ENCODE measurements at regions not wholly inside any gene's neighbourhood (a gene's known extent, or its start where the extent isn't known, plus 50 kb on each side); places are given as distances from the start of the nearest gene placed in this dataset.
A peak's percentile ranks its signal among the peaks of the same experiment; 100 is the strongest.

DNA sequence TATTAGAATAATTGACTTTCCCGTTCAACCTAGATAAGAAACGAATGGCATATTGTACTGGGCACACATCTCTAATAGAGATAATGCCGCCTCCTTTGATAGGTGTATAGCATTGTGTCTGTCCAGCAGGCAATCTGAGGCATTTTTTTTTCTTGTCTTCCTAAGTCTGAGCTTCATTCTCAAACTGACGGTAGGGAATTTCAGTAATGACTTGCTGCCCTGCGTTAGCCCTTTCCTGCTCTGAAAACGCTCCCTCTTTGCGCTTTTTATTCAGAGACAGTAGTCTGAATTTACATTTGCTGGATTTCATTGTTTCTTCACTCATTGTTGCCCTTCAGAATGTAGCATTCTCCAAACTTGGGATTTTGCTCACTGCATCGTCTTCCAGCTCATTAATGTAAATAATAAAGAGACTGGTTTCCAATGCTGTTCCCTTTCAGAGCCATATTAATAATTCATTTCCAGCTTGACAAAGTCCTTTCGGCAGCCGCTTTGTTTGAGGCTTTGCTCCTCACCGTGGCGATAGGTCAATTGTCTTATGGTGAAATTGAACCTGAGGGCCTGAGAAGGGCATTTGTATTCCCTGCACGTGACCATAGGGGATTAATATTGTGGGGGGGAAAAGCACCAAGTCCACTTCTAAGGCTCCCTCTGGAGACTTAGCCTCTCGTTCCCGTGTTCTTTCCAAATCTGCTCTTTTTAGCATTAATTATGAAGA lies 412.1 kb downstream of the SMARCA1 start:
- Mint-ChIP-seq H3K4me3 (ENCODE audit: unreplicated experiment) (peak overlapping the region; percentile 34), H3K27ac (ENCODE audit: unreplicated experiment) (peak overlapping the region; percentile 33), H3K4me1 (ENCODE audit: low read depth, unreplicated experiment) (peaks cover 21% of the 10 kb centered on the region)

GRCh38 chrX:129108936-129109335 lies 414.4 kb downstream of the SMARCA1 start:
- no peaks in the 10 kb centered on the region for H3K9me3 Mint-ChIP-seq (ENCODE audit: unreplicated experiment)

More for the DNA sequence above, 412.1 kb downstream of the SMARCA1 start:
- peaks cover 2% of the 10 kb centered on the region for H3K27me3 Mint-ChIP-seq (ENCODE audit: unreplicated experiment)
- no peak for DNase-seq
- H3K9me3 Mint-ChIP-seq (ENCODE audit: unreplicated experiment), result no peaks in the 10 kb centered on the region
- no peaks in the 10 kb centered on the region for H3K36me3 Mint-ChIP-seq (ENCODE audit: unreplicated experiment)
- TF ChIP-seq CTCF (IDR thresholded peaks at IDR 0.05; ENCODE audit: partially characterized antibody, unreplicated experiment), result no peak

DNA sequence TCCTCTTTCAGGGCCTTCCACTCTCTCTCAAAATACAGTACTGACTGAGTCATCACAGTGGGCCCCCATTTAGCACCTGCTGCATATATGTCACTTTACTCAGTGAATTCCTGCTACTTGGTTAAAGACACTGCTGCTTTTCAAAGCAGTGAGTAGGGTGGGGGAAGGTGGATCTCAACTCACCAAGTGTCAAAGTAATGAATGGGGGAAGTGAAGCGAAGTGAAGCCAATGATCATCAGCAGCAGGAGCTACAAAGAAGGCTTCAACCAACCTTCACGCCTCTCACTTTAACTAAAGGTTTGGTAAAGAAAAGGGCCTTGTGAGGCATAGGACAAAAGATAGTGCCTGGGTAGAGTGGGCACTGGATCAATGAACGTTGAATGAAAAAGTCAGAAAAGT lies 424.1 kb downstream of the SMARCA1 start:
- H3K27me3 Mint-ChIP-seq (ENCODE audit: unreplicated experiment), result no peaks in the 10 kb centered on the region
- H3K4me3 Mint-ChIP-seq (ENCODE audit: unreplicated experiment), result no peak overlapping the region
- no peak for DNase-seq
- no peaks in the 10 kb centered on the region for H3K9me3 Mint-ChIP-seq (ENCODE audit: unreplicated experiment)
- no peak for TF ChIP-seq CTCF (IDR thresholded peaks at IDR 0.05; ENCODE audit: partially characterized antibody, unreplicated experiment)
- H3K4me1 Mint-ChIP-seq (ENCODE audit: low read depth, unreplicated experiment), result no peaks in the 10 kb centered on the region
- H3K27ac Mint-ChIP-seq (ENCODE audit: unreplicated experiment), result no peak overlapping the region
- no peaks in the 10 kb centered on the region for H3K36me3 Mint-ChIP-seq (ENCODE audit: unreplicated experiment)

More at GRCh38 chrX:129108936-129109335, 414.4 kb downstream of the SMARCA1 start:
- Mint-ChIP-seq H3K36me3 (ENCODE audit: unreplicated experiment) (no peaks in the 10 kb centered on the region), H3K4me3 (ENCODE audit: unreplicated experiment) (no peak overlapping the region), H3K27ac (ENCODE audit: unreplicated experiment) (no peak overlapping the region), H3K27me3 (ENCODE audit: unreplicated experiment) (peaks cover 4% of the 10 kb centered on the region), H3K4me1 (ENCODE audit: low read depth, unreplicated experiment) (peaks cover 19% of the 10 kb centered on the region)
- TF ChIP-seq CTCF (IDR thresholded peaks at IDR 0.05; ENCODE audit: partially characterized antibody, unreplicated experiment), result no peak
- DNase-seq, result no peak

- Mint-ChIP-seq H3K4me3 (ENCODE audit: unreplicated experiment) (no peak overlapping the region), H3K27ac (ENCODE audit: unreplicated experiment) (no peak overlapping the region), H3K36me3 (ENCODE audit: unreplicated experiment) (no peaks in the 10 kb centered on the region), H3K4me1 (ENCODE audit: low read depth, unreplicated experiment) (peaks cover 3% of the 10 kb centered on the region), H3K9me3 (ENCODE audit: unreplicated experiment) (no peaks in the 10 kb centered on the region), H3K27me3 (ENCODE audit: unreplicated experiment) (no peaks in the 10 kb centered on the region)
- no peak for DNase-seq
- no peak for TF ChIP-seq CTCF (IDR thresholded peaks at IDR 0.05; ENCODE audit: partially characterized antibody, unreplicated experiment)
Observed at GRCh38 chrX:129097668-129098067, 425.6 kb downstream of the SMARCA1 start.

- DNase-seq, result no peak
- H3K36me3 Mint-ChIP-seq (ENCODE audit: unreplicated experiment), result no peaks in the 10 kb centered on the region
- no peaks in the 10 kb centered on the region for H3K27me3 Mint-ChIP-seq (ENCODE audit: unreplicated experiment)
- H3K9me3 Mint-ChIP-seq (ENCODE audit: unreplicated experiment), result no peaks in the 10 kb centered on the region
- TF ChIP-seq CTCF (IDR thresholded peaks at IDR 0.05; ENCODE audit: partially characterized antibody, unreplicated experiment), result no peak
- H3K4me1 Mint-ChIP-seq (ENCODE audit: low read depth, unreplicated experiment), result peaks cover 14% of the 10 kb centered on the region
- no peak overlapping the region for H3K27ac Mint-ChIP-seq (ENCODE audit: unreplicated experiment)
- H3K4me3 Mint-ChIP-seq (ENCODE audit: unreplicated experiment), result no peak overlapping the region
Observed at GRCh38 chrX:129093706-129094105, 429.6 kb downstream of the SMARCA1 start.
